H9 (cell line): ENCODE measurements at regions not wholly inside any gene's neighbourhood (a gene's known extent, or its start where the extent isn't known, plus 50 kb on each side); places are given as distances from the start of the nearest gene placed in this dataset.

Source experiments
- DNase-seq: peaks from one replicate; pipeline ENCODE4 v3.0.0-alpha.2; 2017
- H2AFZ ChIP-seq: one replicate; pipeline ENCODE4 v1.6.1; 2013; ENCODE audit warnings: mild to moderate bottlenecking, low read length, control low read depth, moderate library complexity
- H2AK5ac ChIP-seq: 2 replicates; pipeline ENCODE4 v1.6.1; 2013; ENCODE audit warnings: low read length, control low read depth, mixed read lengths; ENCODE audit not compliant: insufficient read length
- H2BK120ac ChIP-seq: one replicate; pipeline ENCODE4 v1.6.1; 2013; ENCODE audit warnings: low read depth, mild to moderate bottlenecking, low read length, control low read depth, inconsistent platforms; ENCODE audit not compliant: poor library complexity, severe bottlenecking
- H2BK12ac ChIP-seq: 2 replicates; pipeline ENCODE4 v1.6.1; 2013; ENCODE audit warnings: low read length, control low read depth, mixed read lengths, low read depth; ENCODE audit not compliant: insufficient read length
- H2BK15ac ChIP-seq: 2 replicates; pipeline ENCODE4 v1.6.1; 2013; ENCODE audit warnings: low read depth, low read length, control low read depth
- H2BK20ac ChIP-seq: one replicate; pipeline ENCODE4 v1.6.1; 2013; ENCODE audit warnings: low read depth, mild to moderate bottlenecking, low read length, control low read depth, inconsistent platforms; ENCODE audit not compliant: poor library complexity, severe bottlenecking
- H2BK5ac ChIP-seq: 2 replicates; pipeline ENCODE4 v1.6.1; 2013; ENCODE audit warnings: low read length, control low read depth, mixed read lengths; ENCODE audit not compliant: insufficient read length
- H3K14ac ChIP-seq: 2 replicates; pipeline ENCODE4 v1.6.1; 2013; ENCODE audit warnings: low read length, control low read depth; ENCODE audit not compliant: insufficient read depth
- H3K18ac ChIP-seq: 2 replicates; pipeline ENCODE4 v1.6.1; 2013; ENCODE audit warnings: low read depth, mild to moderate bottlenecking, mixed read lengths, low read length, control low read depth; ENCODE audit not compliant: insufficient read length
- H3K23ac ChIP-seq: 2 replicates; pipeline ENCODE4 v1.6.1; 2013; ENCODE audit warnings: low read length, control low read depth, mixed read lengths, low read depth; ENCODE audit not compliant: insufficient read length
- H3K23me2 ChIP-seq: 2 replicates; pipeline ENCODE4 v1.6.1; 2013; ENCODE audit warnings: low read depth, mild to moderate bottlenecking, mixed read lengths, low read length, control low read depth; ENCODE audit not compliant: insufficient read length, poor library complexity, severe bottlenecking
- H3K27ac ChIP-seq: 2 replicates; pipeline ENCODE4 v1.5.1; 2013; ENCODE audit warnings: low read length, control low read depth, mixed read lengths, low read depth; ENCODE audit not compliant: insufficient read length
- H3K27me3 ChIP-seq: 2 replicates; pipeline ENCODE4 v1.6.1; 2013; ENCODE audit warnings: low read length, control low read depth, inconsistent platforms; ENCODE audit not compliant: insufficient read depth
- H3K4ac ChIP-seq: 2 replicates; pipeline ENCODE4 v1.6.1; 2013; ENCODE audit warnings: low read depth, mild to moderate bottlenecking, control low read depth, inconsistent platforms, low read length, moderate library complexity
- H3K4me1 ChIP-seq: 2 replicates; pipeline ENCODE4 v1.6.1; 2013; ENCODE audit warnings: low read length, control low read depth, inconsistent platforms; ENCODE audit not compliant: insufficient read depth
- H3K4me2 ChIP-seq: 2 replicates; pipeline ENCODE4 v1.6.1; 2013; ENCODE audit warnings: low read length, control low read depth, mixed read lengths; ENCODE audit not compliant: insufficient read length, insufficient read depth
- H3K56ac ChIP-seq: 2 replicates; pipeline ENCODE4 v1.6.1; 2013; ENCODE audit warnings: low read depth, mild to moderate bottlenecking, mixed read lengths, low read length, control low read depth; ENCODE audit not compliant: insufficient read length
- H3K79me1 ChIP-seq: 2 replicates; pipeline ENCODE4 v1.6.1; 2013; ENCODE audit warnings: low read depth, mild to moderate bottlenecking, moderate library complexity, low read length, control low read depth, inconsistent platforms; ENCODE audit not compliant: insufficient read depth, poor library complexity, severe bottlenecking
- H3K79me2 ChIP-seq: 2 replicates; pipeline ENCODE4 v1.6.1; 2013; ENCODE audit warnings: low read length, control low read depth, inconsistent platforms; ENCODE audit not compliant: insufficient read depth
- H3K9ac ChIP-seq: 2 replicates; pipeline ENCODE4 v1.6.1; 2013; ENCODE audit warnings: low read length, control low read depth, mixed read lengths; ENCODE audit not compliant: insufficient read length; ENCODE audit errors: extremely low read depth
- H3K9me3 ChIP-seq: one replicate; pipeline ENCODE4 v1.6.1; 2013; ENCODE audit warnings: low read depth, low read length, inconsistent platforms; ENCODE audit not compliant: control insufficient read depth
- H3T11ph ChIP-seq: one replicate; pipeline ENCODE4 v1.6.1; 2013; ENCODE audit warnings: mild to moderate bottlenecking, low read length, control low read depth, inconsistent platforms
- H4K20me1 ChIP-seq: one replicate; pipeline ENCODE4 v1.6.1; 2013; ENCODE audit not compliant: control insufficient read depth, insufficient read length, insufficient read depth
- H4K5ac ChIP-seq: 2 replicates; pipeline ENCODE4 v1.6.1; 2013; ENCODE audit warnings: low read depth, mild to moderate bottlenecking, mixed read lengths, low read length, control low read depth; ENCODE audit not compliant: insufficient read length
- H4K8ac ChIP-seq: replicated peaks from 2 replicates; pipeline ENCODE4 v1.6.1; 2013; ENCODE audit warnings: low read length, control low read depth, mixed read lengths, low read depth; ENCODE audit not compliant: insufficient read length
- H4K91ac ChIP-seq: 2 replicates; pipeline ENCODE4 v1.6.1; 2013; ENCODE audit warnings: low read depth, mild to moderate bottlenecking, moderate library complexity, mixed read lengths, low read length, control low read depth; ENCODE audit not compliant: insufficient read length
- H3K27ac Mint-ChIP-seq, 3 experiments: 2 replicates in 2 of 3; 3 replicates in 1 of 3; pipeline ENCODE4 v1.8.0; 2020 to 2021; ENCODE audit warnings: mixed read lengths in 3 of 3, mild to moderate bottlenecking in 1 of 3, moderate library complexity in 1 of 3
- H3K27me3 Mint-ChIP-seq: 2 replicates; pipeline ENCODE4 v1.8.0; 2021; ENCODE audit warnings: low read depth, mild to moderate bottlenecking, moderate library complexity, mixed read lengths
- H3K36me3 Mint-ChIP-seq, 3 experiments: 2 replicates in 2 of 3; 3 replicates in 1 of 3; pipeline ENCODE4 v1.8.0; 2020 to 2021; ENCODE audit warnings: low read depth in 3 of 3, mixed read lengths in 3 of 3; ENCODE audit not compliant: insufficient read depth in 1 of 3
- H3K4me1 Mint-ChIP-seq, 2 experiments: 2 replicates each; pipeline ENCODE4 v1.8.0; 2020; ENCODE audit warnings: mixed read lengths in 2 of 2
- H3K4me3 Mint-ChIP-seq, 2 experiments: 2 replicates in 1 of 2; 3 replicates in 1 of 2; pipeline ENCODE4 v1.8.0; 2020 to 2021; ENCODE audit warnings: mild to moderate bottlenecking in 2 of 2, mixed read lengths in 2 of 2, moderate library complexity in 1 of 2
- H3K9me3 Mint-ChIP-seq, 2 experiments: 2 replicates in 1 of 2; 3 replicates in 1 of 2; pipeline ENCODE4 v1.8.0; 2020; ENCODE audit warnings: mild to moderate bottlenecking in 2 of 2, mixed read lengths in 2 of 2, moderate library complexity in 1 of 2
- WGBS: extraction: QIAGEN DNeasy Blood & Tissue Kit; methylation state at CpG from one replicate; pipeline ENCODE4 v1.1.7; 2013; ENCODE audit warnings: missing lambda C conversion rate, low lambda C conversion rate, mixed read lengths; ENCODE audit not compliant: insufficient read length; ENCODE audit errors: extremely low coverage; 5-methylcytosine and 5-hydroxymethylcytosine counted together
- TF ChIP-seq, protein P1 (sequence below): fragments of 200-600 bp; sonication (generic); conservative IDR thresholded peaks from 3 replicates; pipeline ENCODE4 v1.8.0; 2021; ENCODE audit warnings: antibody characterized with exemption, mild to moderate bottlenecking

DNA sequence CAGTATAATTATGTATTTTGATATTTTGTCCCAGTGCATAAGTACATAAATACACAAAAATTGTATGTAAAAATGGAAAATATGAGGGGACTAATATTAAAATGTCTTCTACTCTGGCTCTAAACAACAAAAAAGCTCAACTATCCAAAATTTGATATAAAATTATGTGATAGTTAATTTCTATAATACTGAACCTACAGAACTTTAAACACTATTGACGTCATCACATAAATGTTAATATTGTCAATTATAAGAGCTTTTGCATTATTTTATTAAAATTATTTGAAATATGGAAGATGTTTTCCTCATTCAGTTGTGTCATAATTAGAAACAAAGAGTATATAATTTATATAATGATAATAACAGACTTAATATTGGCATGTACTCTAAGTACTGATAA is 1139.7 kb upstream of the TMEFF2 start:
- no peak overlapping the region for H2BK20ac ChIP-seq
- no peaks in the 10 kb centered on the region for H3K9me3 ChIP-seq
- H2BK120ac ChIP-seq, result no peak overlapping the region
- H2BK15ac ChIP-seq, result no peak overlapping the region
- H3K4me2 ChIP-seq, result no peak overlapping the region
- H4K91ac ChIP-seq, result no peak overlapping the region
- H3K79me1 ChIP-seq, result no peaks in the 10 kb centered on the region
- H3K27me3 Mint-ChIP-seq, result no peaks in the 10 kb centered on the region
- H3K4ac ChIP-seq, result no peak overlapping the region
- H3K27me3 ChIP-seq, result no peaks in the 10 kb centered on the region
- H4K8ac ChIP-seq, result no peak overlapping the region
- H3T11ph ChIP-seq, result no peak overlapping the region
- H3K27ac Mint-ChIP-seq, result no peak overlapping the region
- no peak overlapping the region for H4K5ac ChIP-seq
- no peak overlapping the region for H3K56ac ChIP-seq
- H3K4me1 ChIP-seq, result no peaks in the 10 kb centered on the region
- no peak overlapping the region for H3K23ac ChIP-seq
- no peak overlapping the region for H3K4me3 Mint-ChIP-seq
- H3K9ac ChIP-seq, result no peak overlapping the region
- H3K36me3 Mint-ChIP-seq, result no peaks in the 10 kb centered on the region
- no peak overlapping the region for H2BK5ac ChIP-seq
- H2AFZ ChIP-seq, result no peak overlapping the region
- no peaks in the 10 kb centered on the region for H3K79me2 ChIP-seq
- TF ChIP-seq, protein P1, sequence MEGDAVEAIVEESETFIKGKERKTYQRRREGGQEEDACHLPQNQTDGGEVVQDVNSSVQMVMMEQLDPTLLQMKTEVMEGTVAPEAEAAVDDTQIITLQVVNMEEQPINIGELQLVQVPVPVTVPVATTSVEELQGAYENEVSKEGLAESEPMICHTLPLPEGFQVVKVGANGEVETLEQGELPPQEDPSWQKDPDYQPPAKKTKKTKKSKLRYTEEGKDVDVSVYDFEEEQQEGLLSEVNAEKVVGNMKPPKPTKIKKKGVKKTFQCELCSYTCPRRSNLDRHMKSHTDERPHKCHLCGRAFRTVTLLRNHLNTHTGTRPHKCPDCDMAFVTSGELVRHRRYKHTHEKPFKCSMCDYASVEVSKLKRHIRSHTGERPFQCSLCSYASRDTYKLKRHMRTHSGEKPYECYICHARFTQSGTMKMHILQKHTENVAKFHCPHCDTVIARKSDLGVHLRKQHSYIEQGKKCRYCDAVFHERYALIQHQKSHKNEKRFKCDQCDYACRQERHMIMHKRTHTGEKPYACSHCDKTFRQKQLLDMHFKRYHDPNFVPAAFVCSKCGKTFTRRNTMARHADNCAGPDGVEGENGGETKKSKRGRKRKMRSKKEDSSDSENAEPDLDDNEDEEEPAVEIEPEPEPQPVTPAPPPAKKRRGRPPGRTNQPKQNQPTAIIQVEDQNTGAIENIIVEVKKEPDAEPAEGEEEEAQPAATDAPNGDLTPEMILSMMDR, result no peak
- H2AK5ac ChIP-seq, result no peak overlapping the region
- no peak overlapping the region for H2BK12ac ChIP-seq
- no peak overlapping the region for H3K18ac ChIP-seq
- DNase-seq, result no peak
- no peak overlapping the region for H3K14ac ChIP-seq
- no CpG with 5 or more reads among the region's 1 CpG for WGBS
- no peaks in the 10 kb centered on the region for H4K20me1 ChIP-seq
- no peaks in the 10 kb centered on the region for H3K23me2 ChIP-seq
- H3K4me1 Mint-ChIP-seq, result no peaks in the 10 kb centered on the region
- no peaks in the 10 kb centered on the region for H3K9me3 Mint-ChIP-seq
- no peak overlapping the region for H3K27ac ChIP-seq
